A549 (cell line): ENCODE measurements at regions not wholly inside any gene's neighbourhood (a gene's known extent, or its start where the extent isn't known, plus 50 kb on each side); places are given as distances from the start of the nearest gene placed in this dataset.

ENCODE experiments used
- ATOH8 ChIP-seq: fragments of 250-450 bp; sonication (Bioruptor Pico); IDR thresholded peaks from 2 replicates; pipeline ENCODE4 v1.5.0; 2020; ENCODE audit warnings: low read depth, mild to moderate bottlenecking, moderate library complexity
- CTCF ChIP-seq: fragments of >200 bp; sonication (Bioruptor Twin); formaldehyde crosslinking; IDR thresholded peaks from 3 replicates; pipeline ENCODE4 v1.5.1; 2016
- EP300 ChIP-seq, 2 experiments: fragments of >200 bp; sonication (Bioruptor Twin); formaldehyde crosslinking; IDR thresholded peaks; 2 replicates in 1 of 2; 3 replicates in 1 of 2; pipeline ENCODE4 v1.6.1; 2016 to 2017
- FOSL2 ChIP-seq, 2 experiments: fragments of 450-650 bp in 1 of 2; fragments of >200 bp in 1 of 2; sonication (Bioruptor Twin) in 1 of 2; formaldehyde crosslinking; IDR thresholded peaks; 2 replicates each; pipeline versions ENCODE4 v1.5.0 to v1.6.1; 2016 to 2020; ENCODE audit warnings: mild to moderate bottlenecking in 1 of 2, moderate library complexity in 1 of 2
- HDAC2 ChIP-seq: fragments of 200-600 bp; sonication (generic); IDR thresholded peaks from 2 replicates; pipeline ENCODE4 v1.6.1; 2016
- JUNB ChIP-seq: fragments of >200 bp; sonication (Bioruptor Twin); formaldehyde crosslinking; IDR thresholded peaks from 2 replicates; pipeline ENCODE4 v1.6.1; 2016
- KDM1A ChIP-seq: fragments of 200-600 bp; sonication (generic); IDR thresholded peaks from 2 replicates; pipeline ENCODE4 v1.6.1; 2016; ENCODE audit warnings: low read depth, mild to moderate bottlenecking
- MYC ChIP-seq: IDR thresholded peaks from 2 replicates; pipeline ENCODE4 v1.6.1; 2012; ENCODE audit warnings: mild to moderate bottlenecking, inconsistent platforms, low read length, improper control_type of control experiment, borderline replicate concordance
- NR3C1 ChIP-seq: fragments of >200 bp; sonication (Bioruptor Twin); formaldehyde crosslinking; IDR thresholded peaks from 3 replicates; pipeline ENCODE4 v1.6.1; 2017
- PHF8 ChIP-seq: fragments of 200-600 bp; sonication (generic); IDR thresholded peaks from 2 replicates; pipeline ENCODE4 v1.6.1; 2016; ENCODE audit warnings: low read depth, mild to moderate bottlenecking, antibody characterized with exemption, moderate library complexity, borderline replicate concordance
- SREBF2 ChIP-seq: fragments of 450-650 bp; IDR thresholded peaks from 2 replicates; pipeline ENCODE4 v1.6.1; 2014; ENCODE audit warnings: mild to moderate bottlenecking, moderate library complexity

- TF ChIP-seq CTCF, result no peak
- no peak for TF ChIP-seq SREBF2
- TF ChIP-seq PHF8, result no peak
- TF ChIP-seq MYC, result no peak
- no peak for TF ChIP-seq FOSL2 (IDR thresholded peaks at IDR 0.05)
- TF ChIP-seq FOSL2 (CRISPR knock-in tag; IDR thresholded peaks at IDR 0.05), result no peak
- no peak for TF ChIP-seq HDAC2
- TF ChIP-seq NR3C1, result no peak
- no peak for TF ChIP-seq JUNB
- no peak for TF ChIP-seq EP300 (IDR thresholded peaks at IDR 0.05)
- TF ChIP-seq KDM1A, result no peak
- TF ChIP-seq ATOH8 (CRISPR knock-in tag), result no peak
These were observed 551.2 kb upstream of the CCDC54 start for GRCh38 chr3:106825962-106826605.
